Mesenchymal stem cell (in vitro differentiated cells and primary cell): ENCODE measurements at regions not wholly inside any gene's neighbourhood (a gene's known extent, or its start where the extent isn't known, plus 50 kb on each side); places are given as distances from the start of the nearest gene placed in this dataset.
"Not testable (repeated sequence)": the region's sequence is repeated elsewhere in the genome, so short reads cannot be mapped to it uniquely, and the experiment has no call there.

Experiments used
- DNase-seq: peaks from one replicate; pipeline ENCODE4 v3.0.0-alpha.2; 2013
- H2AFZ ChIP-seq: one replicate; pipeline ENCODE4 v1.6.1; 2013; ENCODE audit warnings: low read depth, mild to moderate bottlenecking, control low read depth, inconsistent platforms, low read length, moderate library complexity
- H2AK5ac ChIP-seq: 2 replicates; pipeline ENCODE4 v1.6.1; 2013; ENCODE audit warnings: low read length, moderate library complexity, mild to moderate bottlenecking, inconsistent platforms; ENCODE audit not compliant: severe bottlenecking
- H2BK120ac ChIP-seq: one replicate; pipeline ENCODE4 v1.6.1; 2013; ENCODE audit warnings: low read depth, mild to moderate bottlenecking, inconsistent platforms, low read length, moderate library complexity
- H2BK12ac ChIP-seq, 2 experiments: one replicate each; pipeline ENCODE4 v1.6.1; 2013; ENCODE audit warnings: inconsistent platforms in 2 of 2, low read length in 2 of 2, mild to moderate bottlenecking in 2 of 2, moderate library complexity in 2 of 2, control low read depth in 1 of 2
- H2BK15ac ChIP-seq: one replicate; pipeline ENCODE4 v1.6.1; 2013; ENCODE audit warnings: mild to moderate bottlenecking, low read depth, inconsistent platforms; ENCODE audit not compliant: poor library complexity, severe bottlenecking
- H2BK5ac ChIP-seq: 2 replicates; pipeline ENCODE4 v1.6.1; 2013; ENCODE audit warnings: low read depth, mild to moderate bottlenecking, low read length, control low read depth, inconsistent platforms; ENCODE audit not compliant: poor library complexity, severe bottlenecking
- H3K14ac ChIP-seq, 2 experiments: one replicate each; pipeline ENCODE4 v1.6.1; 2013; ENCODE audit warnings: inconsistent platforms in 2 of 2, low read length in 2 of 2, control low read depth in 1 of 2, mild to moderate bottlenecking in 1 of 2, moderate library complexity in 1 of 2
- H3K18ac ChIP-seq, 2 experiments: one replicate each; pipeline ENCODE4 v1.6.1; 2013; ENCODE audit warnings: inconsistent platforms in 2 of 2, low read length in 2 of 2, control low read depth in 1 of 2, low read depth in 1 of 2, mild to moderate bottlenecking in 1 of 2
- H3K23ac ChIP-seq, 2 experiments: one replicate each; pipeline ENCODE4 v1.6.1; 2013; ENCODE audit warnings: inconsistent platforms in 2 of 2, low read length in 2 of 2, mild to moderate bottlenecking in 2 of 2, moderate library complexity in 2 of 2, control low read depth in 1 of 2
- H3K27ac ChIP-seq: 2 replicates; pipeline ENCODE4 v1.5.1; 2013; ENCODE audit warnings: mild to moderate bottlenecking, moderate library complexity, low read length, control low read depth, inconsistent platforms; ENCODE audit not compliant: poor library complexity, severe bottlenecking
- H3K27me3 ChIP-seq, 2 experiments: 2 replicates each; pipeline versions ENCODE4 v1.6.1 to v1.7.0; 2013; ENCODE audit warnings: low read length in 2 of 2, mild to moderate bottlenecking in 2 of 2, moderate library complexity in 2 of 2, control low read depth in 1 of 2, inconsistent platforms in 1 of 2; ENCODE audit not compliant: control insufficient read depth in 1 of 2, insufficient read depth in 1 of 2
- H3K36me3 ChIP-seq, 2 experiments: 2 replicates each; pipeline versions ENCODE4 v1.6.1 to v1.7.0; 2013; ENCODE audit warnings: low read length in 2 of 2, control low read depth in 1 of 2, inconsistent platforms in 1 of 2, low read depth in 1 of 2, mild to moderate bottlenecking in 1 of 2; ENCODE audit not compliant: insufficient read depth in 2 of 2, control insufficient read depth in 1 of 2
- H3K4ac ChIP-seq, 2 experiments: one replicate each; pipeline ENCODE4 v1.6.1; 2013; ENCODE audit warnings: inconsistent platforms in 2 of 2, low read length in 2 of 2, mild to moderate bottlenecking in 2 of 2, moderate library complexity in 2 of 2, control low read depth in 1 of 2, low read depth in 1 of 2
- H3K4me1 ChIP-seq: 2 replicates; pipeline ENCODE4 v1.6.1; 2013; ENCODE audit warnings: low read depth, low read length, control low read depth; ENCODE audit not compliant: control insufficient read depth, insufficient read depth
- H3K4me2 ChIP-seq: 2 replicates; pipeline ENCODE4 v1.6.1; 2013; ENCODE audit warnings: low read length, mild to moderate bottlenecking, inconsistent platforms; ENCODE audit not compliant: poor library complexity, severe bottlenecking
- H3K4me3 ChIP-seq, 2 experiments: 2 replicates each; pipeline versions ENCODE4 v1.5.1 to v1.7.0; 2013; ENCODE audit warnings: low read length in 2 of 2, mild to moderate bottlenecking in 2 of 2, control low read depth in 1 of 2, low read depth in 1 of 2; ENCODE audit not compliant: insufficient read depth in 1 of 2
- H3K79me1 ChIP-seq: replicated peaks from 2 replicates; pipeline ENCODE4 v1.6.1; 2013; ENCODE audit warnings: mild to moderate bottlenecking, control low read depth, low read length, inconsistent platforms; ENCODE audit not compliant: poor library complexity, severe bottlenecking
- H3K9ac ChIP-seq: 2 replicates; pipeline ENCODE4 v1.7.0; 2013; ENCODE audit warnings: mild to moderate bottlenecking, low read length, moderate library complexity
- H3K9me3 ChIP-seq: 2 replicates; pipeline ENCODE4 v1.7.0; 2013; ENCODE audit warnings: mild to moderate bottlenecking, low read length; ENCODE audit not compliant: control insufficient read depth
- H4K8ac ChIP-seq: one replicate; pipeline ENCODE4 v1.6.1; 2013; ENCODE audit warnings: inconsistent platforms, mild to moderate bottlenecking, low read length, moderate library complexity
- H4K91ac ChIP-seq: one replicate; pipeline ENCODE4 v1.6.1; 2013; ENCODE audit warnings: mild to moderate bottlenecking, low read length, inconsistent platforms
- WGBS: methylation state at CpG from one replicate; pipeline ENCODE4 v1.1.7; 2013; ENCODE audit warnings: mixed read lengths; 5-methylcytosine and 5-hydroxymethylcytosine counted together

- no CpG with 5 or more reads among the region's 3 CpGs for WGBS
- Histone ChIP-seq H2AFZ (no peak overlapping the region), H3K79me1 (no peaks in the 10 kb centered on the region), H2BK15ac (no peak overlapping the region), H3K14ac (no peak overlapping the region), H4K91ac (no peak overlapping the region), H3K9ac (no peak overlapping the region), H3K9me3 (no peaks in the 10 kb centered on the region), H3K18ac (no peak overlapping the region), H3K36me3 (no peaks in the 10 kb centered on the region), H3K4me2 (no peak overlapping the region), H4K8ac (no peak overlapping the region), H2AK5ac (no peak overlapping the region), H3K27me3 (no peaks in the 10 kb centered on the region), H2BK12ac (no peak overlapping the region), H2BK120ac (no peak overlapping the region), H3K4ac (no peak overlapping the region), H3K4me1 (no peaks in the 10 kb centered on the region), H3K4me3 (no peak overlapping the region), H3K27ac (no peak overlapping the region), H3K23ac (no peak overlapping the region), H2BK5ac (no peak overlapping the region)
- DNase-seq, result no peak
Observed at GRCh38 chr18:34528177-34528576, 181.9 kb upstream of the DTNA start.

- Histone ChIP-seq H3K4me1 (no peaks in the 10 kb centered on the region), H3K27ac (no peak overlapping the region), H4K91ac (no peak overlapping the region), H3K23ac (no peak overlapping the region), H2BK15ac (no peak overlapping the region), H2BK120ac (no peak overlapping the region), H2BK12ac (no peak overlapping the region), H3K4ac (no peak overlapping the region), H2AFZ (no peak overlapping the region), H2AK5ac (no peak overlapping the region), H3K27me3 (no peaks in the 10 kb centered on the region), H3K79me1 (no peaks in the 10 kb centered on the region), H3K36me3 (no peaks in the 10 kb centered on the region), H3K4me3 (no peak overlapping the region), H2BK5ac (no peak overlapping the region), H4K8ac (no peak overlapping the region), H3K9me3 (no peaks in the 10 kb centered on the region), H3K9ac (no peak overlapping the region), H3K18ac (no peak overlapping the region), H3K4me2 (no peak overlapping the region), H3K14ac (no peak overlapping the region)
- WGBS, result 100% methylated on average over 4 of the region's 6 CpGs
- no peak for DNase-seq
Observed at GRCh38 chr18:34529358-34530335, 180.5 kb upstream of the DTNA start.

GRCh38 chr18:34531110-34531509 is 179.0 kb upstream of the DTNA start:
- H2BK12ac ChIP-seq, result no peak overlapping the region
- no peak overlapping the region for H3K14ac ChIP-seq
- H3K4me1 ChIP-seq, result no peaks in the 10 kb centered on the region
- no peak overlapping the region for H2AFZ ChIP-seq
- no peak overlapping the region for H3K4ac ChIP-seq
- DNase-seq, result no peak
- no peak overlapping the region for H3K9ac ChIP-seq
- WGBS, result 73% methylated on average over 2 of the region's 3 CpGs
- H3K23ac ChIP-seq, result no peak overlapping the region
- no peak overlapping the region for H2AK5ac ChIP-seq
- no peak overlapping the region for H4K91ac ChIP-seq
- H2BK5ac ChIP-seq, result no peak overlapping the region
- no peak overlapping the region for H2BK120ac ChIP-seq
- no peak overlapping the region for H3K27ac ChIP-seq
- H3K4me2 ChIP-seq, result no peak overlapping the region
- no peaks in the 10 kb centered on the region for H3K9me3 ChIP-seq
- H3K36me3 ChIP-seq, result no peaks in the 10 kb centered on the region
- no peaks in the 10 kb centered on the region for H3K27me3 ChIP-seq
- H3K79me1 ChIP-seq, result no peaks in the 10 kb centered on the region
- H2BK15ac ChIP-seq, result no peak overlapping the region
- no peak overlapping the region for H4K8ac ChIP-seq
- H3K18ac ChIP-seq, result no peak overlapping the region
- H3K4me3 ChIP-seq, result no peak overlapping the region

- H2BK12ac ChIP-seq, H3K14ac ChIP-seq, H2BK5ac ChIP-seq, H3K9ac ChIP-seq, H2BK15ac ChIP-seq, H3K27ac ChIP-seq, H4K8ac ChIP-seq, H3K79me1 ChIP-seq, H2AFZ ChIP-seq, H3K23ac ChIP-seq, H3K4me2 ChIP-seq, DNase-seq, H4K91ac ChIP-seq, H3K36me3 ChIP-seq, H3K4me3 ChIP-seq, H2AK5ac ChIP-seq, H3K27me3 ChIP-seq, H3K4me1 ChIP-seq, H3K9me3 ChIP-seq, H3K18ac ChIP-seq, H2BK120ac ChIP-seq, H3K4ac ChIP-seq: not testable (repeated sequence)
- no CpG with 5 or more reads among the region's 2 CpGs for WGBS
Observed at GRCh38 chr18:34534642-34535041, 175.5 kb upstream of the DTNA start.
